ENCODE measurements at regions not wholly inside any gene's neighbourhood (a gene's known extent, or its start where the extent isn't known, plus 50 kb on each side); places are given as distances from the start of the nearest gene placed in this dataset.

- TF ChIP-seq CTCF (IDR thresholded peaks at IDR 0.05) (no peak), POLR2A (IDR thresholded peaks at IDR 0.05) (no peak)
Measured at GRCh38 chr4:164571593-164572390, 182.1 kb upstream of the SMIM31 start.
